ENCODE measurements at regions not wholly inside any gene's neighbourhood (a gene's known extent, or its start where the extent isn't known, plus 50 kb on each side); places are given as distances from the start of the nearest gene placed in this dataset.

DNA sequence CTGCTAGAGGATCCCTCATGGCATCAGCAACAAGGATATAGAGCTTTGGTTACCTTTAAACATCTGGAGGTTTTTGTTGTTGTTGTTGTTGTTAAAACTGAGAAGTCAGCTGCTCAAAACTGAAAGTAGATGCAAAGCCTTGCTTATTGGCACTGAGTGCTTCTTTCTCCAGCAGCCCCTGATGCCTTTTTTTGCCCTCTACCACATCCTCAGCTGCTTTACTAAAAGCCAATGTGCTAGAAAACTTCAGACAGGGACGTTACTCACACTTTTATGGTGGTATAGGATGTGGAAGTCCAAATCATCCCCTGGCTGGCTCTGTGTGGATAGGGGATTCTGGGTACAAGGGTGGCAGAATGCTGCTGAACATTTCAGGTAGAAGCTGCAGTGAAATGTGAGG lies 78.3 kb upstream of the CHST9 start:
- TF ChIP-seq, protein P1, sequence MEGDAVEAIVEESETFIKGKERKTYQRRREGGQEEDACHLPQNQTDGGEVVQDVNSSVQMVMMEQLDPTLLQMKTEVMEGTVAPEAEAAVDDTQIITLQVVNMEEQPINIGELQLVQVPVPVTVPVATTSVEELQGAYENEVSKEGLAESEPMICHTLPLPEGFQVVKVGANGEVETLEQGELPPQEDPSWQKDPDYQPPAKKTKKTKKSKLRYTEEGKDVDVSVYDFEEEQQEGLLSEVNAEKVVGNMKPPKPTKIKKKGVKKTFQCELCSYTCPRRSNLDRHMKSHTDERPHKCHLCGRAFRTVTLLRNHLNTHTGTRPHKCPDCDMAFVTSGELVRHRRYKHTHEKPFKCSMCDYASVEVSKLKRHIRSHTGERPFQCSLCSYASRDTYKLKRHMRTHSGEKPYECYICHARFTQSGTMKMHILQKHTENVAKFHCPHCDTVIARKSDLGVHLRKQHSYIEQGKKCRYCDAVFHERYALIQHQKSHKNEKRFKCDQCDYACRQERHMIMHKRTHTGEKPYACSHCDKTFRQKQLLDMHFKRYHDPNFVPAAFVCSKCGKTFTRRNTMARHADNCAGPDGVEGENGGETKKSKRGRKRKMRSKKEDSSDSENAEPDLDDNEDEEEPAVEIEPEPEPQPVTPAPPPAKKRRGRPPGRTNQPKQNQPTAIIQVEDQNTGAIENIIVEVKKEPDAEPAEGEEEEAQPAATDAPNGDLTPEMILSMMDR (IDR thresholded peaks at IDR 0.05) = no peak
- TF ChIP-seq POLR2AphosphoS5 (IDR thresholded peaks at IDR 0.05) = no peak
